ENCODE measurements at regions not wholly inside any gene's neighbourhood (a gene's known extent, or its start where the extent isn't known, plus 50 kb on each side); places are given as distances from the start of the nearest gene placed in this dataset.

GRCh38 chr20:57826666-57827287, 117.0 kb upstream of the PMEPA1 start:
- intact Hi-C loops (cut with DNase I) = no loop called here
- Histone ChIP-seq H3K9ac (ENCODE audit: low read length in 3 of 3) (no peak overlapping the region), H3K9me3 (ENCODE audit: control insufficient read depth in 2 of 3, insufficient read depth in 1 of 3, low read length in 3 of 3) (no peaks in the 10 kb centered on the region), H3K4me1 (ENCODE audit: control insufficient read depth in 2 of 3, insufficient read depth in 2 of 3, low read depth in 1 of 3, low read length in 3 of 3) (no peaks in the 10 kb centered on the region), H3K27me3 (ENCODE audit: control insufficient read depth, insufficient read depth, low read length) (no peaks in the 10 kb centered on the region), H3K36me3 (ENCODE audit: control insufficient read depth in 2 of 3, insufficient read depth in 3 of 3, low read length in 3 of 3) (no peaks in the 10 kb centered on the region), H3K27ac (ENCODE audit: low read depth in 2 of 2, low read length in 2 of 2) (no peak overlapping the region), H3K4me3 (ENCODE audit: low read length in 3 of 3) (no peak overlapping the region)
- no peak for TF ChIP-seq CTCF (IDR thresholded peaks at IDR 0.05; ENCODE audit: borderline replicate concordance, extremely low read depth, insufficient read depth)
- DNase-seq = peak in 1 of 5 donors; percentile 38
- FAIRE-seq = no peak

- no peak for FAIRE-seq
Observed at GRCh38 chr20:57824909-57825308, 115.1 kb upstream of the PMEPA1 start.

GRCh38 chr20:57821935-57822334, 112.1 kb upstream of the PMEPA1 start:
- peak in 1 of 5 donors; percentile 4 for DNase-seq
- no peak for FAIRE-seq
- no peak overlapping the region for H3K9ac ChIP-seq (ENCODE audit: low read length in 3 of 3)
- H3K4me1 ChIP-seq (ENCODE audit: control insufficient read depth in 2 of 3, insufficient read depth in 2 of 3, low read depth in 1 of 3, low read length in 3 of 3) = no peaks in the 10 kb centered on the region
- H3K27me3 ChIP-seq (ENCODE audit: control insufficient read depth, insufficient read depth, low read length) = no peaks in the 10 kb centered on the region
- no peak overlapping the region for H3K4me3 ChIP-seq (ENCODE audit: low read length in 3 of 3)
- intact Hi-C loops (cut with DNase I) = no loop called here
- no peak overlapping the region for H3K27ac ChIP-seq (ENCODE audit: low read depth in 2 of 2, low read length in 2 of 2)
- no peaks in the 10 kb centered on the region for H3K36me3 ChIP-seq (ENCODE audit: control insufficient read depth in 2 of 3, insufficient read depth in 3 of 3, low read length in 3 of 3)
- H3K9me3 ChIP-seq (ENCODE audit: control insufficient read depth in 2 of 3, insufficient read depth in 1 of 3, low read length in 3 of 3) = no peaks in the 10 kb centered on the region
- no peak for TF ChIP-seq CTCF (IDR thresholded peaks at IDR 0.05; ENCODE audit: borderline replicate concordance, extremely low read depth, insufficient read depth)

More at GRCh38 chr20:57824909-57825308, 115.1 kb upstream of the PMEPA1 start:
- Histone ChIP-seq H3K27ac (ENCODE audit: low read depth in 2 of 2, low read length in 2 of 2) (no peak overlapping the region), H3K36me3 (ENCODE audit: control insufficient read depth in 2 of 3, insufficient read depth in 3 of 3, low read length in 3 of 3) (no peaks in the 10 kb centered on the region), H3K9ac (ENCODE audit: low read length in 3 of 3) (no peak overlapping the region), H3K4me3 (ENCODE audit: low read length in 3 of 3) (no peak overlapping the region), H3K4me1 (ENCODE audit: control insufficient read depth in 2 of 3, insufficient read depth in 2 of 3, low read depth in 1 of 3, low read length in 3 of 3) (no peaks in the 10 kb centered on the region), H3K27me3 (ENCODE audit: control insufficient read depth, insufficient read depth, low read length) (no peaks in the 10 kb centered on the region), H3K9me3 (ENCODE audit: control insufficient read depth in 2 of 3, insufficient read depth in 1 of 3, low read length in 3 of 3) (no peaks in the 10 kb centered on the region)
- intact Hi-C loops (cut with DNase I) = no loop called here
- no peak for TF ChIP-seq CTCF (IDR thresholded peaks at IDR 0.05; ENCODE audit: borderline replicate concordance, extremely low read depth, insufficient read depth)
- DNase-seq = no peak

Data from kidney (tissue), 13 donors.